HepG2 (cell line): ENCODE measurements at regions not wholly inside any gene's neighbourhood (a gene's known extent, or its start where the extent isn't known, plus 50 kb on each side); places are given as distances from the start of the nearest gene placed in this dataset.

ENCODE experiments used
- ARNT ChIP-seq: fragments of 450-650 bp; IDR thresholded peaks from 2 replicates; pipeline ENCODE4 v1.6.1; 2017
- ATRX ChIP-seq: sonication (generic); formaldehyde crosslinking; IDR thresholded peaks from 2 replicates; pipeline ENCODE4 v1.4.0; 2020; ENCODE audit warnings: missing genetic modification reagents, borderline replicate concordance
- GATA4 ChIP-seq: sonication (generic); IDR thresholded peaks from 2 replicates; pipeline ENCODE4 v1.6.1; 2016; ENCODE audit warnings: antibody characterized with exemption, low read depth, borderline replicate concordance
- IRF2 ChIP-seq: IDR thresholded peaks from 2 replicates; pipeline ENCODE4 v1.6.1; 2018; ENCODE audit warnings: missing genetic modification reagents, missing compliant biosample characterization
- MXD4 ChIP-seq: IDR thresholded peaks from 2 replicates; pipeline ENCODE4 v1.6.1; 2016; ENCODE audit warnings: mild to moderate bottlenecking, missing biosample characterization, missing genetic modification reagents
- RARA ChIP-seq: IDR thresholded peaks from 2 replicates; pipeline ENCODE4 v1.6.1; 2016; ENCODE audit warnings: missing genetic modification reagents, missing compliant biosample characterization
- RFXANK ChIP-seq: IDR thresholded peaks from 2 replicates; pipeline ENCODE4 v1.6.1; 2016
- SKIL ChIP-seq: sonication (generic); formaldehyde crosslinking; IDR thresholded peaks from 2 replicates; pipeline ENCODE4 v1.8.0; 2022; ENCODE audit warnings: missing genetic modification reagents, mild to moderate bottlenecking, moderate library complexity, borderline replicate concordance
- SSRP1 ChIP-seq: IDR thresholded peaks from 2 replicates; pipeline ENCODE4 v1.6.1; 2016; ENCODE audit warnings: control low read depth
- TAF1 ChIP-seq: sonication (generic); formaldehyde crosslinking; IDR thresholded peaks from 2 replicates; pipeline ENCODE4 v1.4.0; 2020; ENCODE audit warnings: missing genetic modification reagents
- TEAD3 ChIP-seq: optimal IDR thresholded peaks from 2 replicates; pipeline ENCODE3; 2016; ENCODE audit warnings: borderline replicate concordance
- THAP11 ChIP-seq: IDR thresholded peaks from 2 replicates; pipeline ENCODE4 v1.6.1; 2016; ENCODE audit warnings: missing biosample characterization, missing genetic modification reagents
- XRCC5 ChIP-seq: fragments of 200-400 bp; formaldehyde crosslinking; optimal IDR thresholded peaks from 2 replicates; pipeline ENCODE3; 2017; ENCODE audit warnings: mild to moderate bottlenecking, low read length
- ZFP82 ChIP-seq: sonication (generic); formaldehyde crosslinking; IDR thresholded peaks from 2 replicates; pipeline ENCODE4 v1.5.1; 2020; ENCODE audit warnings: mild to moderate bottlenecking, missing genetic modification reagents, borderline replicate concordance
- ZNF264 ChIP-seq: sonication (generic); formaldehyde crosslinking; IDR thresholded peaks from 2 replicates; pipeline ENCODE4 v1.4.0; 2020; ENCODE audit warnings: missing genetic modification reagents
- TF ChIP-seq, protein P1 (sequence below): sonication (generic); formaldehyde crosslinking; IDR thresholded peaks from 2 replicates; pipeline ENCODE4 v1.5.0; 2020; ENCODE audit warnings: mild to moderate bottlenecking, missing genetic modification reagents
- TF ChIP-seq, protein P2 (sequence below): sonication (generic); formaldehyde crosslinking; IDR thresholded peaks from 2 replicates; pipeline ENCODE4 v1.4.0; 2020; ENCODE audit warnings: mild to moderate bottlenecking, missing genetic modification reagents
- TF ChIP-seq, protein P3 (sequence below): sonication (generic); formaldehyde crosslinking; IDR thresholded peaks from 2 replicates; pipeline ENCODE4 v1.4.0; 2020; ENCODE audit warnings: mild to moderate bottlenecking, missing genetic modification reagents
- TF ChIP-seq, protein P4 (sequence below): sonication (generic); formaldehyde crosslinking; IDR thresholded peaks from 2 replicates; pipeline ENCODE4 v1.4.0; 2020; ENCODE audit warnings: missing genetic modification reagents, borderline replicate concordance

- TF ChIP-seq GATA4 (peak; percentile 96), ATRX (CRISPR knock-in tag) (no peak), ZFP82 (CRISPR knock-in tag) (no peak), THAP11 (CRISPR knock-in tag) (peak; percentile 46; the same call in 1 of the 2 replicates), SKIL (peak; percentile 70; the same call in 1 of the 2 replicates), ARNT (no peak), XRCC5 (no peak), RFXANK (no peak), SSRP1 (CRISPR knock-in tag) (no peak), TEAD3 (peak; percentile 76), TAF1 (CRISPR knock-in tag) (no peak), ZNF264 (no peak), MXD4 (CRISPR knock-in tag) (no peak), RARA (CRISPR knock-in tag) (peak; percentile 92), IRF2 (CRISPR knock-in tag) (peak; percentile 58; the same call in 1 of the 2 replicates)
- TF ChIP-seq, protein P1, sequence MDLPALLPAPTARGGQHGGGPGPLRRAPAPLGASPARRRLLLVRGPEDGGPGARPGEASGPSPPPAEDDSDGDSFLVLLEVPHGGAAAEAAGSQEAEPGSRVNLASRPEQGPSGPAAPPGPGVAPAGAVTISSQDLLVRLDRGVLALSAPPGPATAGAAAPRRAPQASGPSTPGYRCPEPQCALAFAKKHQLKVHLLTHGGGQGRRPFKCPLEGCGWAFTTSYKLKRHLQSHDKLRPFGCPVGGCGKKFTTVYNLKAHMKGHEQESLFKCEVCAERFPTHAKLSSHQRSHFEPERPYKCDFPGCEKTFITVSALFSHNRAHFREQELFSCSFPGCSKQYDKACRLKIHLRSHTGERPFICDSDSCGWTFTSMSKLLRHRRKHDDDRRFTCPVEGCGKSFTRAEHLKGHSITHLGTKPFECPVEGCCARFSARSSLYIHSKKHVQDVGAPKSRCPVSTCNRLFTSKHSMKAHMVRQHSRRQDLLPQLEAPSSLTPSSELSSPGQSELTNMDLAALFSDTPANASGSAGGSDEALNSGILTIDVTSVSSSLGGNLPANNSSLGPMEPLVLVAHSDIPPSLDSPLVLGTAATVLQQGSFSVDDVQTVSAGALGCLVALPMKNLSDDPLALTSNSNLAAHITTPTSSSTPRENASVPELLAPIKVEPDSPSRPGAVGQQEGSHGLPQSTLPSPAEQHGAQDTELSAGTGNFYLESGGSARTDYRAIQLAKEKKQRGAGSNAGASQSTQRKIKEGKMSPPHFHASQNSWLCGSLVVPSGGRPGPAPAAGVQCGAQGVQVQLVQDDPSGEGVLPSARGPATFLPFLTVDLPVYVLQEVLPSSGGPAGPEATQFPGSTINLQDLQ (CRISPR knock-in tag), result no peak
- TF ChIP-seq, protein P2, sequence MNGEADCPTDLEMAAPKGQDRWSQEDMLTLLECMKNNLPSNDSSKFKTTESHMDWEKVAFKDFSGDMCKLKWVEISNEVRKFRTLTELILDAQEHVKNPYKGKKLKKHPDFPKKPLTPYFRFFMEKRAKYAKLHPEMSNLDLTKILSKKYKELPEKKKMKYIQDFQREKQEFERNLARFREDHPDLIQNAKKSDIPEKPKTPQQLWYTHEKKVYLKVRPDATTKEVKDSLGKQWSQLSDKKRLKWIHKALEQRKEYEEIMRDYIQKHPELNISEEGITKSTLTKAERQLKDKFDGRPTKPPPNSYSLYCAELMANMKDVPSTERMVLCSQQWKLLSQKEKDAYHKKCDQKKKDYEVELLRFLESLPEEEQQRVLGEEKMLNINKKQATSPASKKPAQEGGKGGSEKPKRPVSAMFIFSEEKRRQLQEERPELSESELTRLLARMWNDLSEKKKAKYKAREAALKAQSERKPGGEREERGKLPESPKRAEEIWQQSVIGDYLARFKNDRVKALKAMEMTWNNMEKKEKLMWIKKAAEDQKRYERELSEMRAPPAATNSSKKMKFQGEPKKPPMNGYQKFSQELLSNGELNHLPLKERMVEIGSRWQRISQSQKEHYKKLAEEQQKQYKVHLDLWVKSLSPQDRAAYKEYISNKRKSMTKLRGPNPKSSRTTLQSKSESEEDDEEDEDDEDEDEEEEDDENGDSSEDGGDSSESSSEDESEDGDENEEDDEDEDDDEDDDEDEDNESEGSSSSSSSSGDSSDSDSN (CRISPR knock-in tag), result no peak
- TF ChIP-seq, protein P3, sequence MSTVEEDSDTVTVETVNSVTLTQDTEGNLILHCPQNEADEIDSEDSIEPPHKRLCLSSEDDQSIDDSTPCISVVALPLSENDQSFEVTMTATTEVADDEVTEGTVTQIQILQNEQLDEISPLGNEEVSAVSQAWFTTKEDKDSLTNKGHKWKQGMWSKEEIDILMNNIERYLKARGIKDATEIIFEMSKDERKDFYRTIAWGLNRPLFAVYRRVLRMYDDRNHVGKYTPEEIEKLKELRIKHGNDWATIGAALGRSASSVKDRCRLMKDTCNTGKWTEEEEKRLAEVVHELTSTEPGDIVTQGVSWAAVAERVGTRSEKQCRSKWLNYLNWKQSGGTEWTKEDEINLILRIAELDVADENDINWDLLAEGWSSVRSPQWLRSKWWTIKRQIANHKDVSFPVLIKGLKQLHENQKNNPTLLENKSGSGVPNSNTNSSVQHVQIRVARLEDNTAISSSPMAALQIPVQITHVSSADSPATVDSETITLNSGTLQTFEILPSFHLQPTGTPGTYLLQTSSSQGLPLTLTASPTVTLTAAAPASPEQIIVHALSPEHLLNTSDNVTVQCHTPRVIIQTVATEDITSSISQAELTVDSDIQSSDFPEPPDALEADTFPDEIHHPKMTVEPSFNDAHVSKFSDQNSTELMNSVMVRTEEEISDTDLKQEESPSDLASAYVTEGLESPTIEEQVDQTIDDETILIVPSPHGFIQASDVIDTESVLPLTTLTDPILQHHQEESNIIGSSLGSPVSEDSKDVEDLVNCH, result no peak
- TF ChIP-seq, protein P4, sequence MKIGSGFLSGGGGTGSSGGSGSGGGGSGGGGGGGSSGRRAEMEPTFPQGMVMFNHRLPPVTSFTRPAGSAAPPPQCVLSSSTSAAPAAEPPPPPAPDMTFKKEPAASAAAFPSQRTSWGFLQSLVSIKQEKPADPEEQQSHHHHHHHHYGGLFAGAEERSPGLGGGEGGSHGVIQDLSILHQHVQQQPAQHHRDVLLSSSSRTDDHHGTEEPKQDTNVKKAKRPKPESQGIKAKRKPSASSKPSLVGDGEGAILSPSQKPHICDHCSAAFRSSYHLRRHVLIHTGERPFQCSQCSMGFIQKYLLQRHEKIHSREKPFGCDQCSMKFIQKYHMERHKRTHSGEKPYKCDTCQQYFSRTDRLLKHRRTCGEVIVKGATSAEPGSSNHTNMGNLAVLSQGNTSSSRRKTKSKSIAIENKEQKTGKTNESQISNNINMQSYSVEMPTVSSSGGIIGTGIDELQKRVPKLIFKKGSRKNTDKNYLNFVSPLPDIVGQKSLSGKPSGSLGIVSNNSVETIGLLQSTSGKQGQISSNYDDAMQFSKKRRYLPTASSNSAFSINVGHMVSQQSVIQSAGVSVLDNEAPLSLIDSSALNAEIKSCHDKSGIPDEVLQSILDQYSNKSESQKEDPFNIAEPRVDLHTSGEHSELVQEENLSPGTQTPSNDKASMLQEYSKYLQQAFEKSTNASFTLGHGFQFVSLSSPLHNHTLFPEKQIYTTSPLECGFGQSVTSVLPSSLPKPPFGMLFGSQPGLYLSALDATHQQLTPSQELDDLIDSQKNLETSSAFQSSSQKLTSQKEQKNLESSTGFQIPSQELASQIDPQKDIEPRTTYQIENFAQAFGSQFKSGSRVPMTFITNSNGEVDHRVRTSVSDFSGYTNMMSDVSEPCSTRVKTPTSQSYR (CRISPR knock-in tag), result peak; percentile 42; the same call in 1 of the 2 replicates
These were observed 354.0 kb upstream of the ROBO2 start (continued) for GRCh38 chr3:76685858-76686257.
